ENCODE measurements at regions not wholly inside any gene's neighbourhood (a gene's known extent, or its start where the extent isn't known, plus 50 kb on each side); places are given as distances from the start of the nearest gene placed in this dataset.

GRCh38 chr6:221531-222349 is 70.5 kb upstream of the DUSP22 start:
- H3K4me1 ChIP-seq (ENCODE audit: insufficient read depth, low read length): no peaks in the 10 kb centered on the region
- H3K4me3 ChIP-seq (ENCODE audit: low read depth in 1 of 2, low read length in 2 of 2): no peak overlapping the region
- no peaks in the 10 kb centered on the region for H3K9me3 ChIP-seq (ENCODE audit: low read length)
- peaks cover 0 to 5% of the 10 kb centered on the region in 2 donors for H3K27me3 ChIP-seq (ENCODE audit: control insufficient read depth in 1 of 2, insufficient read depth in 2 of 2, low read length in 2 of 2)
- H3K36me3 ChIP-seq (ENCODE audit: insufficient read depth, low read length): no peaks in the 10 kb centered on the region
- H3K9ac ChIP-seq (ENCODE audit: low read length): no peak overlapping the region
- no peak overlapping the region for H3K27ac ChIP-seq (ENCODE audit: low read depth, low read length)

- Histone ChIP-seq H3K9me3 (ENCODE audit: low read length) (no peaks in the 10 kb centered on the region), H3K9ac (ENCODE audit: low read length) (no peak overlapping the region), H3K36me3 (ENCODE audit: insufficient read depth, low read length) (no peaks in the 10 kb centered on the region), H3K4me3 (ENCODE audit: low read depth in 1 of 2, low read length in 2 of 2) (no peak overlapping the region), H3K27ac (ENCODE audit: low read depth, low read length) (no peak overlapping the region), H3K4me1 (ENCODE audit: insufficient read depth, low read length) (no peaks in the 10 kb centered on the region), H3K27me3 (ENCODE audit: control insufficient read depth in 1 of 2, insufficient read depth in 2 of 2, low read length in 2 of 2) (peaks cover 0 to 5% of the 10 kb centered on the region in 2 donors)
These were observed 69.8 kb upstream of the DUSP22 start for GRCh38 chr6:222468-222867.

GRCh38 chr6:223136-223535 is 69.2 kb upstream of the DUSP22 start:
- peaks cover 0 to 5% of the 10 kb centered on the region in 2 donors for H3K27me3 ChIP-seq (ENCODE audit: control insufficient read depth in 1 of 2, insufficient read depth in 2 of 2, low read length in 2 of 2)

GRCh38 chr6:223763-224162 is 68.5 kb upstream of the DUSP22 start:
- Histone ChIP-seq H3K27ac (ENCODE audit: low read depth, low read length) (no peak overlapping the region), H3K4me1 (ENCODE audit: insufficient read depth, low read length) (no peaks in the 10 kb centered on the region), H3K27me3 (ENCODE audit: control insufficient read depth in 1 of 2, insufficient read depth in 2 of 2, low read length in 2 of 2) (peaks cover 0 to 5% of the 10 kb centered on the region in 2 donors), H3K4me3 (ENCODE audit: low read depth in 1 of 2, low read length in 2 of 2) (no peak overlapping the region), H3K9me3 (ENCODE audit: low read length) (no peaks in the 10 kb centered on the region), H3K36me3 (ENCODE audit: insufficient read depth, low read length) (no peaks in the 10 kb centered on the region), H3K9ac (ENCODE audit: low read length) (no peak overlapping the region)

More at GRCh38 chr6:223136-223535, 69.2 kb upstream of the DUSP22 start:
- H3K27ac ChIP-seq (ENCODE audit: low read depth, low read length): no peak overlapping the region
- H3K9ac ChIP-seq (ENCODE audit: low read length): no peak overlapping the region
- H3K4me1 ChIP-seq (ENCODE audit: insufficient read depth, low read length): no peaks in the 10 kb centered on the region
- no peak overlapping the region for H3K4me3 ChIP-seq (ENCODE audit: low read depth in 1 of 2, low read length in 2 of 2)
- no peaks in the 10 kb centered on the region for H3K9me3 ChIP-seq (ENCODE audit: low read length)
- H3K36me3 ChIP-seq (ENCODE audit: insufficient read depth, low read length): no peaks in the 10 kb centered on the region

GRCh38 chr6:224350-224749 is 67.9 kb upstream of the DUSP22 start:
- no peaks in the 10 kb centered on the region for H3K9me3 ChIP-seq (ENCODE audit: low read length)
- H3K36me3 ChIP-seq (ENCODE audit: insufficient read depth, low read length): no peaks in the 10 kb centered on the region
- H3K4me3 ChIP-seq (ENCODE audit: low read depth in 1 of 2, low read length in 2 of 2): no peak overlapping the region
- peaks cover 0 to 2% of the 10 kb centered on the region in 2 donors for H3K27me3 ChIP-seq (ENCODE audit: control insufficient read depth in 1 of 2, insufficient read depth in 2 of 2, low read length in 2 of 2)
- H3K27ac ChIP-seq (ENCODE audit: low read depth, low read length): no peak overlapping the region
- H3K4me1 ChIP-seq (ENCODE audit: insufficient read depth, low read length): no peaks in the 10 kb centered on the region
- H3K9ac ChIP-seq (ENCODE audit: low read length): no peak overlapping the region

DNA sequence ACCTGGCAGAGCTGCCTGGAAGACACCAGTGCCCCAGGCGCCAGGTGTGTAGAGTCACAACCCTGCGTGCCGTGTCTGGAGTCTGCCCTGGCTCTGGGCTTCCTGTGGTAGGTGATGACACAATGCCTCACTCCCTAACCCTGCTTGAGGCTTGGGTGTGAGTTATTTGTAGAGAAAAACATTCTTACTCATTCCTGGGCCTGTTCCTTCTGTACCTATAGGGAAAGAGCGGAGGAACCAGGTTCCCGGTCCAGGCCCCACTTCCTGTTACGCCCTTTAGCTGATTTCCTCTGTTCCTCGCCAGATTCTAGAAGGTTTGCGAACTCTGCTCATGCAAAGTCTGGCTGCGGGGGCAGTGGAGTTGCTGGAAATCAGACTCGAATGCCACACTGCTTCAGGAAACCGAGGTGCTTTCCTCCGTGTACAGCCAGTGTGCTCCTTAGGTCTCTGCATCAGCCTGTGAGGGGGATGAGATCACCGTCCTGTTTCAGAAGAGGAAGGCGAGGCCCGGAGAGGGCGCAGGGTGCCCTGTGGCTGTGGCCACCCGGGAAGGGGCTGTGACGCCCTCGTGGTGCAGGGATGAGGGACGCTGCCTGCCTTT is 67.1 kb upstream of the DUSP22 start:
- H3K4me3 ChIP-seq (ENCODE audit: low read depth in 1 of 2, low read length in 2 of 2): no peak overlapping the region
- H3K27ac ChIP-seq (ENCODE audit: low read depth, low read length): no peak overlapping the region
- H3K9me3 ChIP-seq (ENCODE audit: low read length): no peaks in the 10 kb centered on the region
- no peaks in the 10 kb centered on the region for H3K4me1 ChIP-seq (ENCODE audit: insufficient read depth, low read length)
- H3K9ac ChIP-seq (ENCODE audit: low read length): no peak overlapping the region
- H3K36me3 ChIP-seq (ENCODE audit: insufficient read depth, low read length): no peaks in the 10 kb centered on the region
- H3K27me3 ChIP-seq (ENCODE audit: control insufficient read depth in 1 of 2, insufficient read depth in 2 of 2, low read length in 2 of 2): no peaks in the 10 kb centered on the region

- Histone ChIP-seq H3K36me3 (ENCODE audit: insufficient read depth, low read length) (no peaks in the 10 kb centered on the region), H3K27ac (ENCODE audit: low read depth, low read length) (no peak overlapping the region), H3K9me3 (ENCODE audit: low read length) (no peaks in the 10 kb centered on the region), H3K4me1 (ENCODE audit: insufficient read depth, low read length) (no peaks in the 10 kb centered on the region), H3K9ac (ENCODE audit: low read length) (no peak overlapping the region), H3K4me3 (ENCODE audit: low read depth in 1 of 2, low read length in 2 of 2) (no peak overlapping the region), H3K27me3 (ENCODE audit: control insufficient read depth in 1 of 2, insufficient read depth in 2 of 2, low read length in 2 of 2) (no peaks in the 10 kb centered on the region)
These were observed 66.4 kb upstream of the DUSP22 start for GRCh38 chr6:225907-226306.

DNA sequence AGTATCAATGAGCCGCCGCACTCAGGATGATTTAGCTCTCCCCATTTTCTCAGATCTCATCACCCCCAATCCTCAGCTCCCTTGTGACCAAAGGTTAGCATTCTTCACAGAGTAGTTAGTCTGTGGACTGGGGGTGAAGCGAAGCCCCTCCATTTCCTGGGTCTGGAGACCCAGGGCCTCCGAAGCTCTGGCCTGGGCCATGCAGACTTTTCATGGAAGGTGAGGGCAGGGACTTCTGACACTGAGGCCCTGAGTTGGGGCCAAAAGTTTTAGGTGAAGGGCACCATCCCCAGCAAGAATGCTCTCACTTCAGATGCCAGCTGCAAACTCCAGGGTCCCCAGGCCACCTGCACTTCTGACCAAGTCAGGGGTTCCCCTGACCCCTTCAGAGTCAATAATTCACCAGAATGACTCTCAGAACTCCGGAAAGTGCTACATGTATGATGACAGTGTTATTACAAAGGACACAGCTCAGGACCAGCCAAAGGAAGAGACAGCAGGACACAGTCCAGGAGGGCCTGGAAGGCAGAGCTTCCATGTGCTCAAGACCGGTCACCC is 65.7 kb upstream of the DUSP22 start:
- H3K9ac ChIP-seq (ENCODE audit: low read length): no peak overlapping the region
- H3K27me3 ChIP-seq (ENCODE audit: control insufficient read depth in 1 of 2, insufficient read depth in 2 of 2, low read length in 2 of 2): no peaks in the 10 kb centered on the region
- H3K9me3 ChIP-seq (ENCODE audit: low read length): no peaks in the 10 kb centered on the region
- no peaks in the 10 kb centered on the region for H3K36me3 ChIP-seq (ENCODE audit: insufficient read depth, low read length)
- no peaks in the 10 kb centered on the region for H3K4me1 ChIP-seq (ENCODE audit: insufficient read depth, low read length)
- H3K4me3 ChIP-seq (ENCODE audit: low read depth in 1 of 2, low read length in 2 of 2): no peak overlapping the region
- H3K27ac ChIP-seq (ENCODE audit: low read depth, low read length): no peak overlapping the region

DNA sequence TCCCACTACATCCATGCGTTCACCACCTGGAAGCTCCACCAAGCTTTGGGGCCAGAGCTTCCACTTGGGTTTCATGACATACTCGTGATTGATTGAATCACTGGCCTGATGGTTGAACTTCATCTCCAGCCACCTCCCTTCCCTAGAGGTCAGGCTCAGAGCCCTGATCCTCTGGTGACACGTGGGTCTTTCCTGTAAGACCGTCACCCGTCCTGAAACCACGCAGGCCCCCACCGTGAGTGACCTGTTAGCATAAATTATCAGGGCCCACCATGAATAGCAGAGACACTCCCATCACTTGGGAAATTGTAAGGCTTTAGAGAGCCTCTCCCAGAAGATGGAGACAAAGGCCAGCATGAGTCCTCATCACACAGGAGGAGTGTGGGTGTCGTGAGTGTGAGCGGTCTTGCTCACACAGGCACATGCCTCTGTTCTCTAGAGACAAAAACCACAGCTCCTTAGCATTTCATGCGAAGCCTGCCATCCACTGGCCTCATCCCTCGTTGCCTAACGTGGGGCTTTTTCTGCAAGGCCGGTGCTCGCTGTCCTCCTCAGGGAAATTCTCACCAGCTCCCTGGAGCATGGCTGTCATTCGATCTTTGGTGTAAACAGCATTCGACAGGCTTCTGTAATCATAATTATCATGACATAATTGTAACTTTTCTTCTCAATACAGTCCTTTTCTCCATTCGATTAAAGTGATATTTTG is 65.1 kb upstream of the DUSP22 start:
- Histone ChIP-seq H3K9me3 (ENCODE audit: low read length) (no peaks in the 10 kb centered on the region), H3K9ac (ENCODE audit: low read length) (no peak overlapping the region), H3K4me3 (ENCODE audit: low read depth in 1 of 2, low read length in 2 of 2) (no peak overlapping the region), H3K27ac (ENCODE audit: low read depth, low read length) (no peak overlapping the region), H3K4me1 (ENCODE audit: insufficient read depth, low read length) (no peaks in the 10 kb centered on the region), H3K27me3 (ENCODE audit: control insufficient read depth in 1 of 2, insufficient read depth in 2 of 2, low read length in 2 of 2) (no peaks in the 10 kb centered on the region), H3K36me3 (ENCODE audit: insufficient read depth, low read length) (no peaks in the 10 kb centered on the region)

DNA sequence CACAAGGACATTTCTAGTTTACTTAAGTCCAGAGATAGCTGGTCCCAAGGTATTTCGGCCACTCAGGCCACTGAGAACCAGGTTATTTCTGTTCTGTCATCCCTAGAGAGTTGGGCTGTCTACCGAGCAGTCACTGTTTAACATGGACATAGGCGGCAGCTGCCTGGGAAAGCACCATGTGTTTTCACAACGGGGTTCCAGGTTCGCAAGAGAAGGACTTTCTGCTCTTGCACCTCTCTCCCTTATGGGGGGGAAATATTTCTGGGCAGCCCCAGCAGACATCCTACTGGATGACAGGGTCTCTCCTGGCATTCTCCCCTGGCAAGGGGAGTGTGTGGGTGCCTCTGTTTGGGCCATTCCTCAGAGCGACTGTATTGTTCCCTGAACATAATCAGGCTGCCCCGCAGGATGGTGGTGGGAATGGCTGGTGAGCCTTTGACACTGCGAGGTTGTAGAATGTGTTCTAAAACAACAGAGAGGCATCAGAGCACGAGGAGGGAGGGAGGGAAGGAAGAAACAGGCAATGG is 64.4 kb upstream of the DUSP22 start:
- H3K9me3 ChIP-seq (ENCODE audit: low read length): no peaks in the 10 kb centered on the region
- no peaks in the 10 kb centered on the region for H3K27me3 ChIP-seq (ENCODE audit: control insufficient read depth in 1 of 2, insufficient read depth in 2 of 2, low read length in 2 of 2)
- no peak overlapping the region for H3K4me3 ChIP-seq (ENCODE audit: low read depth in 1 of 2, low read length in 2 of 2)
- H3K36me3 ChIP-seq (ENCODE audit: insufficient read depth, low read length): no peaks in the 10 kb centered on the region
- no peak overlapping the region for H3K27ac ChIP-seq (ENCODE audit: low read depth, low read length)
- no peaks in the 10 kb centered on the region for H3K4me1 ChIP-seq (ENCODE audit: insufficient read depth, low read length)
- H3K9ac ChIP-seq (ENCODE audit: low read length): no peak overlapping the region
